GM19397 (cell line): ENCODE measurements at regions not wholly inside any gene's neighbourhood (a gene's known extent, or its start where the extent isn't known, plus 50 kb on each side); places are given as distances from the start of the nearest gene placed in this dataset.
"Not testable (repeated sequence)": the region's sequence is repeated elsewhere in the genome, so short reads cannot be mapped to it uniquely, and the experiment has no call there.

Source experiments
- ATAC-seq: cut with Tn5 transposase; IDR thresholded peaks from one replicate; pipeline ENCODE4 v1.9.1; 2021; ENCODE audit warnings: mild to moderate bottlenecking, moderate library complexity; ENCODE audit not compliant: unreplicated experiment

DNA sequence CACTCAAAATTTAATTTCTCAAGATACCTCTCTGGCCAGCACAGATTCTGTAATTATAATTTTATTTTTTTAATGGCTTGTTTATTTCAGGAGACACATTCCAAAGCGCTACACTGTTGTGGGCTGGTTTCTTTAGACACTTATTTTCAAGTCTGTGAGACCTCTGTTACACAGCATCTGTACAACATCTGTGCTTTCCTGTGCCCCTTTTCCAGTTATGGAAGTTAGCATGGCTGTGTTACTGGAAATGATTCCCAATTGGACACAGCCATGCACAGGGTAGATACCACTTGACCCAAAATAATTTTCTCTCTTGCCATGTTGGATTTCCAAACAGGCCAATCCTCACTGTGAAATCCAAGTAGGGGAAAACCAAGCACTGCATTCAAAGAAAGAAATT lies 172.3 kb upstream of the ADCY1 start:
- no peak for ATAC-seq

DNA sequence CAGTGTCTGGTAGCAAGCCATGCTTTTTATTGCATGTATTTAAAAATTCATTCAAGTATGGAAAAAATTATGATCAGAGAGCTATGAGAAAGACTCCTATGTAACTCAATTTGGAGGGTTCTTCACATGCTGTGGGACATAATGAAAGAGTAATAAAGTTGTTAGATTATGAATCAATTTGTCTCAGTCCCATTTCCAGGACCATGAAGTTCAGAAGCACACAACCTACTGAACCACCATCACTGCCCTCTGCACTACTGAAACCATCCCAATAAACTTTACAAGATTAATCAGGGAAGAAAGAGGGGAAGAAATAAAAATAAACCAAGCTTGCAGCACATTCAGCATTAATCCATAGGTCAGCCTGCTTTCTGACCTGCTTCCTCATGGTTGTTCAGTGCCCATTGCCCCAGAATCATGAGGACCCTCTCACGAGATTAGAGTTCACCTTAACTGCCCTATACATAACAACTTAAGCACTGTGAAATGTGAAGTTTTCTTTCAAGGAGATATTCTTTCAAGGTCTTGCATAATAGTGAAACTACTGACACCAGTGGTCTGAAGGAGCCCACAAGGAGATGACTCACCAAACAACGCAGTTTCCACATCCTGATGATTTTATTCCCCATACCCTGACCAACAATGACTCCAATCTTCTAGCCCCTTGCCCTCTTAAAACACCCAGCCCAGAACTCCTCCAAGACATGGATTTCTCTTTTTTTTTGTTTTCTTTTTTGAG lies 171.5 kb upstream of the ADCY1 start:
- no peak for ATAC-seq

DNA sequence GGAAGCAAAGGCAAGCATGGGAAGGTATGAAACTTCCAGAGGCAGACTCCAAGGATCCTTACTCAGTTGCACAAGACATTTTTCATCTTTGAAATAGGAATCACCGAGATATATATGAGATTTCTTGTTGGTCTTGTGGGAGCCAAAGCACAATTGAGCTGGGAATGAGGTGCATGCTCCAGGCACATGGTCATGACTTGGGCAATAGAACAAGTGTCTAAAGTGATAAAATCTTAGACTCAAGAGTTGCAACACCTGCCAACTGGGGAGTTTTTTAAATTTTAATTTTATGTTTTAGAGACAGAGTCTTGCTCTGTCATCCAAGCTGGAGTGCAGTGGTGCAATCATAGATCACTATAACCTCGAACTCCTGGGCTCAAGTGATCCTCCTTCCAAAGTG lies 169.5 kb upstream of the ADCY1 start:
- ATAC-seq, result no peak

DNA sequence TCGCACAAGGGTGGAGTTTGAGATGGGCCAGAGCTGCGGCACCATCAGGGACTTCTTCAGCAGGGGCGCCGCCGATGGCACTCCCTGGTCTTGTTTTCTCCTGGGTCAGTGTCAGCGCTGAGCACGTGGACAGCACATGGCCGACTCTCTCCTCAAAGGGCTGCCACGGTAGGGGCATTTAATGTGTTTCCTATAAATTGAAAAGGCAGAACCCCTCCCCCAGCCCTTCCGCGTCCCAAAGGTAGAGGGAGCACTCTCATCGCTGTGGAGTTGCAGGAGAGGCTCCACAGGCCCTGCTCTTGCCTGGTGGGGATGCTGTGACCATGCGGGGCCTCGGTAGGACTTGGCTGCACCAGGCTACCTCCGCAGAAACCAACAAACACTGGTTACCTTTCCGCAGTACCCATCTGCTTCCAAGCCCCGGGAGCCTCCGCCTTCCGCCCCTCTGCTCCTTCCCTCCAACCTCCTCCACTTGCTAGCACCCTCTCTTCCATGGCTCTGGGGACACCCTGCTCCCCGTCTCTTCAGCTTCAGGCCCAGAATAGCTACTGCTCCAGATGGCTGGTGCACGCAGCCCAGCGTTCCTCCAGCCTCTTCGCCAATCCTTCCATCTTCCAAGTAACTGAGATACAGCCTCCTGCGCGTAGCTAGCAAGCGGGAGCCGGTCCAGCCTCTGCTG lies 166.3 kb upstream of the ADCY1 start:
- ATAC-seq, result no peak

DNA sequence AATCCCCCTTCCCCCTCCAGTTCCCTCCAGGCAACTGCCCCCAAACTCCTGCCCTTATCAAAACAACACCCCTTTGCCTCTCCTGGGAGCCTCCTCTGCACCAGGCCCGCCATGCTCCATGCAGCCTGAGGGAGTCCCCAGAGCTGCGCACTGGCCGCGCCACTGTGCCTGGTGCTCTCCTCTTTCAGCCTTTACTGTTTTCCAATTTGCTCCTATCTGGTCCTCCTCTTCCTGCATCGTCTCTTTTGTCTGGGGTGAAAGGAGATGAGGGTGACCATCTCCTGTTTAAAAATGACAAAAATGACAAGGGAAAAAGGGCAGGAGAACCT lies 165.8 kb upstream of the ADCY1 start:
- ATAC-seq, result no peak

DNA sequence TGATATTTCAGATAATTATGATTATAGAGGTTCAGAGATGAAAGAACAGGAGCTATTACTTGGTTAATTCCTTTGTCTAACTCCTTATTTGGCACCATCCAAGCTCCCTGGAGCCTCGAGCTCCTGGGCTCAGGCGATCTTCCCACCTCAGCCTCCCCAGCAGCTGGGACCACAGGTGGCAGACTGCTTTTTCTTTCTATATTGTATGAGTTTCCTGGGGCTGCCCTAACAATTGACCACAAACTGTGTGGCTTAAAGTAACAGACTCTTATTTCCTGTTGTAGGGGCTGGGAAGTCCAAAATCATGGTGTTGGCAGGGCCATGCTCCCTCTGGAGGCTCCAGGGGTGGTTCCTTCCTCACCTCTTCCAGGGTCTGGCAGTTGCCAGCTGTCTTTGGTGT lies 163.3 kb upstream of the ADCY1 start:
- no peak for ATAC-seq

DNA sequence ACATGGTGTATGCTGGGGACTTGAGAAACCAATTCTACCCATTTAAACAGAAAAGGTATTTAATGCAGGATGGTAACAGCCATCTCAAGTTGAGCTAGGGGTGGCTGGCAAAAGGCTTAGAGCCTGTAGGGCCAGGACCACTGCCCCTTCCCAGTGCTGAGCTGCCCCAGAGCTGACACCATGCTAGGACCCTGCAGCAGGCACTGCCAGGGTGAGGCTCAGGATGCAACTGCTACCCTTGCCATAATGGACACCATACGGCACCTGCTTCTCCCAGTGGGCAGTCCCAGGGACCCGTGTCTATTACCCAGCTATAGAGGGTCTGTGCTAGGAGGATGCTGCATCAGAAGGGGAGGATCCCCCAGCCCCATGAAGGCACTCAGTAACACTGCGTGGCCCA lies 160.7 kb upstream of the ADCY1 start:
- ATAC-seq, result no peak

DNA sequence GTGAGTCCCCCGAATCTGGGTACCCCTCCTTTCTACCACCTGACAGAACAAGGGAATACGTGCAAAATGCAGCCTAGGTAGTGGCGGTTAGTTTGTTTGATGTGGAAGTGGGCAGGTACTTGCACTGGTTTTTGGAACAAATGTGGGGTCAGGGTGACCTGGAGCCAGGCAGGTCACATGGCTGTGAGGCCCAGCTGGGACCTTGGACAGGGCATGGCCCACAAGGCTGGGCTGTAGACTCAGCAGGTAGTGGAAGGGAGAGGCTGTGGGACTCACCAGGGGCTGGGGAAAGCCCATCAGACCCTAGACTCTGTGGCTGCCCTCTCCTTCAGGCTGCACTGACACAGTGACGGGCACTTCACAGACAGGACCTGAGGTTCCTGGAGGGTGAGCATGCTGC lies 159.9 kb upstream of the ADCY1 start:
- no peak for ATAC-seq

DNA sequence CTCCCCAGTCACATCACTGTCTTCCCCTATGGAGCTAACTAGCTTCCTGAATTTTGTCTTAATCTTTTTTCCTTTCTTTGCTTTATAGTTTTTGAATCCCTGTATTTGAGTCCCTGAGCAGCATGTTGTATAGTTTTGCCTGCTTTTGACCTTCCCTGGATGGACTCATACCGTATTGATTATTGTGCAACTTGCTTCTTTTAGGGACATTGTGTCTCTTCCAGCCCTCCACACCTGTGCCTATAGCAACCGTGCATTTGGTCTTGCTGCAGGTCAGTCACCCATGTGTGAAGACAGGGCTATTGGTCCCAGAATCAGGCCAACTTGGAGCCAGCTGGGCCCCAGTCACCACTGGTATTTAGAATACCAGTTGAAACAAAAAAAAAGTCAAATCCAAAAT lies 158.9 kb upstream of the ADCY1 start:
- ATAC-seq, result no peak

DNA sequence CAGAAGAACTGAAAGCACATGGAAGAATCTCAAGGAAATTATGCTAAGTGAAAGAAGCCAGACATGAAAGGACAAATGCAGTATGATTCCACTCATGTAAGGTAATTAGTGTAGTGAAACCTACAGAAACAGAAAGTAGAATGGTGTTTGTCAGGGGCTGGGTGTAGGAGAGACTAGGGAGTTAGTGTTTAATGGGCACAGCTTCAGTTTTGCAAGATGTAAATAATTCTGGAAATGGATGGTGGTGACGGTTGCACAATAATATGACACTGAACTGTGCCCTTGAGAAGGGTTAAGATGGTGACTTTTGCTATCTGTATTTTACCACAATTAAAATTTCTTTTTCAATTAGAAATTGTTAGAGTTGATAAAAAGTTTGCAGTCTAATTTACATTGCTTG lies 157.3 kb upstream of the ADCY1 start:
- ATAC-seq, result no peak

DNA sequence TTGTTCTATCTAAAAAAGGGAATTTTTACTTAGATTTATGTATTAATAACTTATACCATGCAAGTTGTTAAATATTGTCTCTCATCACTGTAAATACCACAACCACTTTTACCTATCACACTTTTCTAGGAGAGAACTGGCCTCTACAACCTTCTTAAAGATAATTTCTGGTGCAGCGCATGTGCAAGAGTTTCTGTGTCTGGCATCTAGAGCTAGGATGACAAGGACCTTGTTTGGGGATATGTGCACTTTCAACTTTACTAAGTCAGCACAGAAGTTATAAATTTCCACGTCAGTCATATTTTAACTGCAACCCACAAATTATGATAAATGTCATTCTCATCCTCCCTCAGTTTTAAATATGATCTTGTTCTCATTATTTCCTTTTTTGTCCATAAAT lies 156.9 kb upstream of the ADCY1 start:
- no peak for ATAC-seq

DNA sequence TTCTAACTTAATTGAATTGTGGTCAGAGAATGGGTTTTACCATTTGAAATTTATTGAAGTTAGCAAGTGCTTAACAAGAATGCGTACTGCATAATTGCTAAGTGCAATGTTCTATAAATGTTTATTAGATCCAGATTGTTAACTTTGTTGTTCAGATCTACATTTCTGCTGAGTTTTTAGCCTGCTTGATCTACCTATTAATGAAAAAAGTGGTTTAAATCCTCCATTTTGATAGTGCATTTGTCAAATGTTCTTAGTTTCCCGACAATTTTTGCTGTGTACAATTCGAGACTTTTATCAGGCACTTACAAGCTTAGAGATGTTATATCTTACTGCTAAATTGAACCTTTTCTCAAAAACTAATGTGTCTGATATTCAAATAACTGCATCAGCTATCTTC lies 156.4 kb upstream of the ADCY1 start:
- ATAC-seq, result no peak

DNA sequence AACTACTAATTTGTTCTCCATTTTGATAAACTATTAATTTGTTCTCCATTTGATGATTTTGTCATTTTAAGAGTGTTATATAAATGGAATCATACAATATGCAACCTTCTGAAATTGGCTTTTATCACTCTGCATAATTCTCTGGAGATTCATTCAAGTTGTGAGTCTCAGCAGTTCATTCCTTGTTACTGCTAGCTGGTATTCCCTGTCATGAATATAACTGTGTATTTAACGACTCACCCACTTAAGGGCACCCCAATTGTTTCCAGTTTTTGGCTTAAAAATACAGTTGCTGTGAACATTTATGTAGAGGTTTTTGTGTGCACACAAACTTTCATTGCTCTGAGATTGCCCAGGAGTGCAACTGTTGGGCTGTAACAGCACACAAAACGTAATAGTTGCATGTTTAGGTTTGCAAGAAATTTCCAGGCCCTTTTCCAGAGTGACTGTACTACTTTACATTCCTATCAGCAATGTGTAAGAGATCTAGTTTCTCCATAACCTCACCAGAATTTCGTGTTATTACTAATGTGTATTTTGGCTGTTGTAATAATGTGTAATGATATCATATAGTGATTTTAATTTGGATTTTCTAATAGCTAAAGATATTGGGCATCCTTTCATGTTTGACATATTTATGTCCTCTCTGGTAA lies 153.2 kb upstream of the ADCY1 start:
- no peak for ATAC-seq

DNA sequence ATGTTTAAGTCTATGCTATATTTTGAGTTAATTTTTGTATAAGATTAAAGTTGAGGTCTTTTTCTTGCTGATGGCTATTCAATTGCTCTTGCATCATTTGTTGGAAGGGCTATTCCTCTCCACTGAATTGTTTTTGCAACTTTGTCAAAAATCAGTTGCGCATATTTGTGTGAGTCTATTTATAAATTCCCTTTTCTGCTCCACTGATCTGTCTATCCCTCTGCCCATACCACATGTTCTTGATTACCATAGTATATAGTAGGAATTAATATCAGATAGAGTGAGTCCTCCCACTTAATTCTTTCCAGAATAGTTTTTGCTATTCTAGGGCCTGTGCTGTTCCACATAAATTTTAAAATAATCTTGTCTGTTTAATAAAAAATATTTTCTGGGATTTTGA lies 152.4 kb upstream of the ADCY1 start:
- no peak for ATAC-seq

DNA sequence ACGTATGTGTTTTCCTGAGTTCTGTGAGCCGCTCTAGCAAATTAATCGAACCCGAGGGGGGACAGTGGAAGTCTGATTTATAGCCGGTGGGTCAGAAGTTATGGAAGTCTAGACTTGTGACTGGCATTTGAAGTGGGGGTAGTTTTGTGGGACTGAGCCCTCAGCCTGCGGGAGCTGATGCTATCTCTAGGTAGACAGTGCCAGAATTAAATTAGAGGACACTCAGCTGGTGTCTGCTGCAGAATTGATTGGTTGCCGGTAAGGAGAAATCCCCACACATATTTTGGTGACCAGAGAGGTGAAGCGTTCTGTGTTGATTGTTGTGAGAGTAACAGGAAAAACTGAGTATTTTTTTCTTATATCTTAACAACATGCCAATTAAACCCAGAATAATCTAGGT lies 143.8 kb upstream of the ADCY1 start:
- no peak for ATAC-seq

DNA sequence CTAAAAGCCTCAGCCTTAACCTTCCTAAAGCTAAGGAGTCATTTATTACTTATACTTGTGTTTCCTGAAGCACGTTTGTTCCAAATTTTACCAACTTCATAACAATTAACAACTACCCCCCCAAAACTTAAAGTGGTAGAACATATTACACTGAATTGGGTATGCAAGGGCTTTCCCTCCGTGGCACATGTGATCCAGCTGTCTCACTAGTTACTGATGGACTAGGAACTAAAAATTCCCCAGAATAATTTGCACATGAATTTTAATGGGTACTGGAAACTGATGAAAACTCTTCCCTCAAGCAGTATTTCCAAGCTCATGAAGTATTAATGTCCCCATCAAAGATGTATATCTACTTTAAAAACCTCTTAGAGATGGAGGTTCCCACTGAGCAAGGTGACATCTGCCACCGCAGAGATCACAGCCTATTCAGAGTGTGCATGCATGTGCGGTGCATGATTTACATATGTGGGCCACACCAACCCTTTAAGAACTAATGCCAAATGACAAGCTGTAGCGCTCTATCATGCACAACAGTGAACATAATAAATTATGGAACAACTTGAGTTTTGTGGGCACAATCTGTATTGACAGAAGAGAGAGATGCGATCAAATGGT lies 139.9 kb upstream of the ADCY1 start:
- no peak for ATAC-seq

DNA sequence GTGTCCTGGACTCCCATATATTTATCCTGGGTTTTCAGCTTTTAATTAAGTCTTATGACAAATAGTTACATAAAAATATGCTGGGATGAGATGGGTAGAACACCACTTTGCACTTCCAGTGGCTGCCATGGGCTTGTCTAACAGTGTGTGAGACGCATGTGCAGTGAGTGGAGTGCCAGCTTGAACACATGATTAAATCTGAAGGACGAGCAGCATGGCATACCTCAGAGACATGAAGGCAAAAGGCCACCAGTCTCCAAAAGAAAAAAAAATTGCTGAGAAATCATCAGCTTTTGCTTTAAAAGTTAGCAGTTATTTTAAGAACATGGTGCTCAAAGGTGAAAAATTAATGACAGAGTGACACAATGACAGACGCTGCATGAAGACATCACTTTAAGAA lies 139.0 kb upstream of the ADCY1 start:
- ATAC-seq, result no peak

DNA sequence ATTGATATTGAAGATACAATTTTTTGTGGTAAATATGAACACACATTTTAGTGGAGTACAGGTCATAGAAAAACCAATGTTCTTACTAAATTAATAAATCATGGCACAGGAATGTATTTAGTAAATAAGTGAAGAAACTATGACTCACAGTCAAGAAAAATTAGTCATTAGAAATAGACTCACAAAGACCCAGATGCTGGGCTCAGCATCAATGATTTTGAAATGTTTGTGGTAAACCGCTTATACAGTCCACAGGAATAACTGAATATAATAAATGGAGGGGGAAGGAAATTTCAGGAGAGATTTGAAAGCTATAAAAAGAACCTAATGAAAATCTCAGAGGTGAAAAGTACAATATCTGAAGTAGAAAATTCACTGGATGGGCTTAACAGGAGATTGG lies 138.3 kb upstream of the ADCY1 start:
- no peak for ATAC-seq

DNA sequence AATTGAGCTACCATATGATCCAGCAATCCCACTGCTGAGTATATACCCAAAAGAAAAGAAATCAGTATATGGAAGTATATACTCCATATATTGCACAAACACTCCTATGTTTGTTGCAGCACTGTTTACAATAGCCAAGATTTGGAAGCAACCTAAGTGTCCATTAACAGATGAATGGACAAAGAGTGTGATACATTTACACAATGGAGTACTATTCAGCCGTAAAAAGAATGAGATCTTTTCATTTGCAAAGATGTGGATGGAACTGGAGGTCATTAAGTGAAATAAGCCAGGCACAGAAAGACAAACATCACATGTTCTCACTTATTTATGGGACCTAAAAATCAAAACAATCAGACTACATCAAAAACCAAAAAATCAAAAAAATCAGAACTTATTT lies 133.4 kb upstream of the ADCY1 start:
- not testable (repeated sequence) for ATAC-seq

DNA sequence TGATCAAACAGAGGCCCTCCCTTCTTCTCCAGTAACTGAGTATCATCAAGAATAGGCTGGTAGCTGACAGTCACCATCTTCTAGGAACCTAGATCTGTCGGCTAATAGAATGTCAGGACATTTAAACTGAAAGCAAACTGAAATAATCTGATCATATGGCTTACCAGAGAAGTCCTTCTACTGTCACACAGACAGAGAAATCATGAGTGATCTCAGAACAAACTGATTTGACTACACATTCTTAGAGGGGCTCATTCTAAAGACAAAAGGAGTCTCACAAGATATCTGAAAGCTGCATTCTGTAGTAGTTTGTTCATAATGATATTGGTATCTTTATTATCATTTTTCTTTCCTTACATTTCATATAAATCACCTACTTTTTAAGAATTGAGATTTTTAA lies 130.9 kb upstream of the ADCY1 start:
- ATAC-seq, result no peak

DNA sequence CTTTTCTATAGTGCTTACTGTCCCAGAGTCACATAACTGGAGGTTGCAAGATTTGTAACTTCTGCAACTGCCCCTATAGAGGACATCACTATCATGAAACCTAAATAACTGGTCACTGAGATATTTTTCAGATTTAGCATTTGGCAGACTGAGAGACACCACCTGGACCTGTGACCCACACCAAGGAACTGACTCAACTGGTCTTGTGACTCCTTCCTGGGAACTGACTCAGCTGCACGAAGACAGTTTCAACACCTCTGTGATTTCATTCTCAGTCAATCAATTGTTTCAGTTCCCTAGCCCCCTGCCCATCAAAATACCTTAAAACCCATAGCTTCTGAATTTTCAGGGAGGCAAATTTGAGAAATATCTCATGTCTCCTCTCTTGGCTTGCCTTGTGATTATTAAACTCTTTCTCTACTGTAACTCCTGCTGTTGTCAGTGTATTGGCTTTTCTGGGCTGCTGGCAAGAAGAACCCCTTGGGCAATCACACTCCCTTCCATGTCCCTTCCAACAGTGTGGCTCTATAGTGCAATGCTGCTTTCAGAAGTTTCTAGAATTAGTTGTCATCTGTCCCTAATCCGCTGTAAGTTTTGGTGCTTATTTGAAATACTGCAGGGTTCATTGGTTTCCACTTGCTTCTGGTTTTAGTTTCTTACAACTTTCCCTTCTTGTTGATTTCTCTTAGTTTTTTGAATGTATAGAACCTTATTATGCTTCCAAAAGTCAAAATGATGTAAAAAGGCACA lies 127.8 kb upstream of the ADCY1 start:
- ATAC-seq, result peak; percentile 67
